Panc1 (cell line): ENCODE measurements at regions not wholly inside any gene's neighbourhood (a gene's known extent, or its start where the extent isn't known, plus 50 kb on each side); places are given as distances from the start of the nearest gene placed in this dataset.

ENCODE experiments used
- CTCF ChIP-seq: fragments of 450-650 bp; IDR thresholded peaks from 2 replicates; pipeline ENCODE4 v1.5.1; 2017; ENCODE audit warnings: mild to moderate bottlenecking
- SIN3A ChIP-seq: IDR thresholded peaks from 2 replicates; pipeline ENCODE4 v1.6.1; 2012; ENCODE audit warnings: low read depth, mild to moderate bottlenecking, low read length, moderate library complexity, borderline replicate concordance; ENCODE audit not compliant: insufficient read depth

GRCh38 chr1:168843950-168844349 lies 114.9 kb upstream of the DPT start:
- TF ChIP-seq CTCF, result no peak
- no peak for TF ChIP-seq SIN3A
